Smooth muscle cell (in vitro differentiated cells): ENCODE measurements at regions not wholly inside any gene's neighbourhood (a gene's known extent, or its start where the extent isn't known, plus 50 kb on each side); places are given as distances from the start of the nearest gene placed in this dataset.

ENCODE experiments used
- DNase-seq: peaks from one replicate; lab custom pipeline; 2025; ENCODE audit not compliant: unreplicated experiment; lab: John Stamatoyannopoulos, UW
- H2AFZ ChIP-seq: fragments of 200-600 bp; sonication (generic); 2 replicates; pipeline ENCODE4 v1.6.0; 2016; ENCODE audit warnings: antibody characterized with exemption, low read depth, mild to moderate bottlenecking
- H3F3A ChIP-seq: fragments of 200-600 bp; sonication (generic); 2 replicates; pipeline ENCODE4 v1.6.0; 2017; ENCODE audit warnings: antibody characterized with exemption, low read depth
- H3K27ac ChIP-seq: fragments of 200-600 bp; sonication (generic); 2 replicates; pipeline ENCODE4 v1.5.1; 2016; ENCODE audit warnings: low read depth, mild to moderate bottlenecking
- H3K27me3 ChIP-seq: fragments of 200-600 bp; sonication (generic); 2 replicates; pipeline ENCODE4 v1.6.1; 2016; ENCODE audit warnings: low read depth, mild to moderate bottlenecking
- H3K36me3 ChIP-seq: fragments of 200-600 bp; sonication (generic); 2 replicates; pipeline ENCODE4 v1.5.1; 2016; ENCODE audit warnings: low read depth
- H3K4me1 ChIP-seq: fragments of 200-600 bp; sonication (generic); 2 replicates; pipeline ENCODE4 v1.5.1; 2016; ENCODE audit warnings: low read depth
- H3K4me2 ChIP-seq: fragments of 200-600 bp; sonication (generic); 2 replicates; pipeline ENCODE4 v1.6.0; 2016; ENCODE audit warnings: mild to moderate bottlenecking
- H3K4me3 ChIP-seq: fragments of 200-600 bp; sonication (generic); 2 replicates; pipeline ENCODE4 v1.5.1; 2016; ENCODE audit warnings: mild to moderate bottlenecking
- H3K79me2 ChIP-seq: fragments of 200-600 bp; sonication (generic); 2 replicates; pipeline ENCODE4 v1.6.0; 2016; ENCODE audit warnings: low read depth, mild to moderate bottlenecking
- H3K9ac ChIP-seq: fragments of 200-600 bp; sonication (generic); 2 replicates; pipeline ENCODE4 v1.6.0; 2016; ENCODE audit warnings: low read depth
- H3K9me3 ChIP-seq: fragments of 200-600 bp; sonication (generic); replicated peaks from 2 replicates; pipeline ENCODE4 v1.5.1; 2016; ENCODE audit warnings: low read depth
- H4K20me1 ChIP-seq: fragments of 200-600 bp; sonication (generic); 2 replicates; pipeline ENCODE4 v1.6.0; 2016; ENCODE audit warnings: low read depth
- CTCF ChIP-seq: fragments of 200-600 bp; sonication (generic); IDR thresholded peaks from 2 replicates; pipeline ENCODE4 v1.5.1; 2017; ENCODE audit warnings: borderline replicate concordance, mild to moderate bottlenecking, antibody characterized with exemption; ENCODE audit not compliant: insufficient read depth, poor library complexity, severe bottlenecking
- WGBS: methylation state at CpG from one replicate; pipeline ENCODE4 v1.1.7; 2016; ENCODE audit warnings: low lambda C conversion rate; 5-methylcytosine and 5-hydroxymethylcytosine counted together

GRCh38 chr9:38186404-38187115 is 117.5 kb upstream of the SHB start:
- no peaks in the 10 kb centered on the region for H4K20me1 ChIP-seq
- H3K4me1 ChIP-seq = no peaks in the 10 kb centered on the region
- H3K79me2 ChIP-seq = no peaks in the 10 kb centered on the region
- WGBS = 80% methylated on average over 5 of the region's 5 CpGs
- no peak overlapping the region for H3K27ac ChIP-seq
- H3K9ac ChIP-seq = no peak overlapping the region
- no peaks in the 10 kb centered on the region for H3K9me3 ChIP-seq
- no peak overlapping the region for H3K4me2 ChIP-seq
- H3K27me3 ChIP-seq = no peaks in the 10 kb centered on the region
- TF ChIP-seq CTCF = no peak
- no peak overlapping the region for H2AFZ ChIP-seq
- H3K4me3 ChIP-seq = no peak overlapping the region
- no peaks in the 10 kb centered on the region for H3F3A ChIP-seq
- no peaks in the 10 kb centered on the region for H3K36me3 ChIP-seq
- DNase-seq = no peak

GRCh38 chr9:38185647-38186403 is 116.8 kb upstream of the SHB start:
- Histone ChIP-seq H3K4me2 (no peak overlapping the region), H2AFZ (no peak overlapping the region), H4K20me1 (no peaks in the 10 kb centered on the region), H3F3A (no peaks in the 10 kb centered on the region), H3K36me3 (no peaks in the 10 kb centered on the region), H3K4me3 (no peak overlapping the region), H3K9me3 (no peaks in the 10 kb centered on the region), H3K79me2 (no peaks in the 10 kb centered on the region), H3K4me1 (no peaks in the 10 kb centered on the region), H3K27ac (no peak overlapping the region), H3K9ac (no peak overlapping the region), H3K27me3 (no peaks in the 10 kb centered on the region)
- TF ChIP-seq CTCF = no peak
- DNase-seq = no peak
- 89% methylated on average over 6 of the region's 6 CpGs for WGBS

- no peaks in the 10 kb centered on the region for H3K9me3 ChIP-seq
- no peak overlapping the region for H3K9ac ChIP-seq
- H3K4me3 ChIP-seq = no peak overlapping the region
- no peak for TF ChIP-seq CTCF
- H3K27me3 ChIP-seq = no peaks in the 10 kb centered on the region
- no peaks in the 10 kb centered on the region for H3K79me2 ChIP-seq
- no peaks in the 10 kb centered on the region for H3F3A ChIP-seq
- H4K20me1 ChIP-seq = no peaks in the 10 kb centered on the region
- H3K36me3 ChIP-seq = no peaks in the 10 kb centered on the region
- no peaks in the 10 kb centered on the region for H3K4me1 ChIP-seq
- no peak overlapping the region for H3K27ac ChIP-seq
- no peak overlapping the region for H2AFZ ChIP-seq
- H3K4me2 ChIP-seq = no peak overlapping the region
- DNase-seq = no peak
Observed at GRCh38 chr9:38183994-38184568, 115.1 kb upstream of the SHB start.
